ENCODE measurements at regions not wholly inside any gene's neighbourhood (a gene's known extent, or its start where the extent isn't known, plus 50 kb on each side); places are given as distances from the start of the nearest gene placed in this dataset.

DNA sequence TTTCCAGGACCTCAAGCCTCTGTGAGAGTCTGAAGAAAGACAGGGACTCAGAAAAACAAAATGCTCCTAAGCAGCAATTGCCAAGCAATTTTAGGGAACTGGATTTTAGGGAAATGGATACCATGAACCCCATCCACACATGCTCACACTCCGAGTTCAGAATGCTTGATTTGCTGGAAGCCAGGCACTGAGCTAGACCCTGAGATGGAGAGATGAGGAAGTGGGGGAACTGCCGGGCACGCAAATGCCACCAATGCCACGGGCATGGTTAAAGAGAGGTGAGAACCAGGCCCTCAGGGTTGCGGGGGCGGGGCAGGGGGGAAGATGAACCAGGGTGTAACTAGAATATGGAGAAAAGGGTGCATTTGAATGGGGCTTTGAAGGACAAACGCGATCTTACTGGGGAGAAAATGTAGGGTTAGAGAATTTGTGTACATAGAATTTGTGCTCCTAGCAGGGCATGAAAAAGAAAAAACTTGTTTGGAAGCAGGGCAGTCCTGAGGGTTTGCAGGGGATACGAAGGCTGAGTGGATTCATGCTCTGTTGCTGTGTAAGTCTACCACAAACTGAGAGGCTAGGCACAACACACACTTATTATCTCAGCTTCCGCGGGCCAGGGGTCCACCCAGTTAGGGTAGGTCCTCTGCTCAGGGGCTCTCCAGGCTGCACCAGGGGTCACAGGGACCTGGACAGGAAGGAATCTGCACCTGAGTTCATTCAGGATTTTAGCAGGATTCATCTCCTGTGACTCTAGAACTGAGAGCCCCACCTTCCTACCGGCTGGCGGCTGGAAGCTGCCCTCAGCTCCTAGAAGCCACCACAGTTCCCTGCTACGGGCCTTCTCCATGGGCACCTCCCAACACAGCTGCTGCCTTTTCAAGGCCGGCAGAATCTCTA is 108.0 kb downstream of the SNX5 start:
- TF ChIP-seq, protein P1, sequence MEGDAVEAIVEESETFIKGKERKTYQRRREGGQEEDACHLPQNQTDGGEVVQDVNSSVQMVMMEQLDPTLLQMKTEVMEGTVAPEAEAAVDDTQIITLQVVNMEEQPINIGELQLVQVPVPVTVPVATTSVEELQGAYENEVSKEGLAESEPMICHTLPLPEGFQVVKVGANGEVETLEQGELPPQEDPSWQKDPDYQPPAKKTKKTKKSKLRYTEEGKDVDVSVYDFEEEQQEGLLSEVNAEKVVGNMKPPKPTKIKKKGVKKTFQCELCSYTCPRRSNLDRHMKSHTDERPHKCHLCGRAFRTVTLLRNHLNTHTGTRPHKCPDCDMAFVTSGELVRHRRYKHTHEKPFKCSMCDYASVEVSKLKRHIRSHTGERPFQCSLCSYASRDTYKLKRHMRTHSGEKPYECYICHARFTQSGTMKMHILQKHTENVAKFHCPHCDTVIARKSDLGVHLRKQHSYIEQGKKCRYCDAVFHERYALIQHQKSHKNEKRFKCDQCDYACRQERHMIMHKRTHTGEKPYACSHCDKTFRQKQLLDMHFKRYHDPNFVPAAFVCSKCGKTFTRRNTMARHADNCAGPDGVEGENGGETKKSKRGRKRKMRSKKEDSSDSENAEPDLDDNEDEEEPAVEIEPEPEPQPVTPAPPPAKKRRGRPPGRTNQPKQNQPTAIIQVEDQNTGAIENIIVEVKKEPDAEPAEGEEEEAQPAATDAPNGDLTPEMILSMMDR (conservative IDR thresholded peaks at IDR 0.05 in 1 of 2, IDR thresholded peaks at IDR 0.05 in 1 of 2; ENCODE audit: extremely low read depth in 1 of 2, insufficient read depth in 1 of 2, low read depth in 1 of 2, low read length in 2 of 2) = no peak
- TF ChIP-seq EZH2 (IDR thresholded peaks at IDR 0.05; ENCODE audit: borderline replicate concordance, low read length) = no peak

Measured in mammary epithelial cell (primary cell).